CD4-positive, alpha-beta T cell treated with Interferon alpha-2 for 1 hour (primary cell): ENCODE measurements at regions not wholly inside any gene's neighbourhood (a gene's known extent, or its start where the extent isn't known, plus 50 kb on each side); places are given as distances from the start of the nearest gene placed in this dataset.

Experiments used
- DNase-seq, 2 donors: peaks; one replicate each; pipeline ENCODE4 v3.0.0-alpha.2; 2020 to 2022

- DNase-seq, result no peak
Measured at GRCh38 chr2:173649527-173650219, 295.0 kb downstream of the CDCA7 start.

- no peak for DNase-seq
Measured at GRCh38 chr2:173651891-173652290, 297.2 kb downstream of the CDCA7 start.

- DNase-seq, result no peak
Measured at GRCh38 chr2:173652311-173652710, 297.6 kb downstream of the CDCA7 start.

GRCh38 chr2:173652767-173653431 is 298.2 kb downstream of the CDCA7 start:
- no peak for DNase-seq

- no peak for DNase-seq
Measured at GRCh38 chr2:173653432-173653805, 298.7 kb downstream of the CDCA7 start.

GRCh38 chr2:173654161-173654895 is 299.7 kb downstream of the CDCA7 start:
- DNase-seq, result no peak

- DNase-seq, result no peak
Measured at GRCh38 chr2:173654896-173655265, 300.2 kb downstream of the CDCA7 start.

- DNase-seq, result no peak
Measured at GRCh38 chr2:173656086-173656485, 301.4 kb downstream of the CDCA7 start.

- no peak for DNase-seq
Measured at GRCh38 chr2:173657996-173658717, 303.5 kb downstream of the CDCA7 start.

GRCh38 chr2:173658946-173659371 is 304.3 kb downstream of the CDCA7 start:
- no peak for DNase-seq

GRCh38 chr2:173659509-173659908 is 304.8 kb downstream of the CDCA7 start:
- DNase-seq, result no peak

GRCh38 chr2:173661586-173661985 is 303.6 kb downstream of the SP3 start:
- no peak for DNase-seq

DNA sequence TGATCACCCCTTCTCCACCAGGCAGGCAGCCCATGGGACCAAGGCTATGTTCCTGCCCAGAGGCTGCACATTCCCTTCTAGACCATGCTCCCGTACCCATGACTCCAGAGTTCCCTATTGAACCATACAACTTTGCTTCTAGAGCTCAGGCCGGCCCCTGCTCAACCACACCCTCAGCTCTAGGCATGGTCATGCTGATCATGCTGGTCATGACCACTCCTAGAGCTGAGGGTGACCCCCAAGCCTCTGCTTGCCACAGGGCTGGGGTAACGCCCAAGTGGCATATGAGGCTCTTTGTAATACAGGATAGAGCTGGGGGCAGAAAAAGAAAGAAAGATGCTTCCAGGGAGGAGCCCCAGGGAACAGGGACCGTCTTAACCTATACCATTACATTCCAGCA is 301.8 kb downstream of the SP3 start:
- DNase-seq, result no peak

- no peak for DNase-seq
Measured at GRCh38 chr2:173663835-173664512, 301.2 kb downstream of the SP3 start.

DNA sequence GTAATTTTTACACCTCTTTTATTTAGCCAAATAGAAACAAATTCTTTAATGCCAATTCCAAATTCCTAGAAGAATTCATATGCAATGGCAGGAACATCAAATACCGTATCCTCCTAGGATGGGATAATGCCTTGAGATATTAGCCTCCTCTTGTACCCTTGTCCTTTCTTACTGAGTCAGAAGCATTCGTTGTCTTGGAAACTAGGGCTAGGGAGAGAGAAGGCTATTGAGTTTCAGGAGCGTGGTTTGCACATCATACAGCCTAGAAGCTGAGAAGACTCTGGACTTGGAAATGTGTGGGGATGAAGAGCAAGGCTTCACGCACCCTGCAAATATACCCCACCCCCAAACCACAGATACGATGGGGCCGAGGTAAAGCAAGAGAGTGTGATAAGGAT is 300.7 kb downstream of the SP3 start:
- no peak for DNase-seq

DNA sequence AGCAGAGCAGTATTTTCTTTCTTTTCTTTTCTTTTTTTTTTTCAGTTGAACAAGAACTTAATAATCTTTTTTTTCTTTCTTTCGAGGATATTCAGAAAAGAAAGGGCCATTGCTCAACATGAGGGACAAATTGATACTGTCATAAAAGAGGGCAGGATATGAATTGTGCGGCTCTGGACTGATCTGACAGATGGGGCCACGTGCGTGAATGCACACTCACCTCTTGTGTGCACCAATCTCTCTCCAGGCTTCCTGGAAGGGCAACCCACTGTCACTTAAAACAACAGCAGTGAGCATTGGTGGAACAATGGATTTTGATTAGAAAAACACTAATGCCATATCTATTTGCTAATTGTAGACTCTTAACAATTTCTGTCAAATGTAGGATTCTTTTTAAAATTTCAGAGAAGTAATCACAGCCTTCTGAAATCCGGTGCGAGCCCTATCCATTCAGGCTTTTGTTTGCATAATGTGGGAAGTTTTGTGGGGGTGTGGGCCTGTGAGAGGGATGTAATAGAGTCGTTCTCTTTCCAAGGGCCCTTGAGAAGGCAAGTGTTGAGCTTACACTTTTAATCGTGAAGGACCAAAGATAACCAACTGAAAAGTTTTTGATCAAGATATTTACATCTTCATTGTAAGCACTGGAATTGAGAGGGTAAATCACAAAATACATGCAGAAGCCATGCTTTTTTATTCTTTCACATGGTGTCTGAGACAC is 298.8 kb downstream of the SP3 start:
- DNase-seq, result no peak

GRCh38 chr2:173667014-173667413 is 298.2 kb downstream of the SP3 start:
- DNase-seq, result no peak

DNA sequence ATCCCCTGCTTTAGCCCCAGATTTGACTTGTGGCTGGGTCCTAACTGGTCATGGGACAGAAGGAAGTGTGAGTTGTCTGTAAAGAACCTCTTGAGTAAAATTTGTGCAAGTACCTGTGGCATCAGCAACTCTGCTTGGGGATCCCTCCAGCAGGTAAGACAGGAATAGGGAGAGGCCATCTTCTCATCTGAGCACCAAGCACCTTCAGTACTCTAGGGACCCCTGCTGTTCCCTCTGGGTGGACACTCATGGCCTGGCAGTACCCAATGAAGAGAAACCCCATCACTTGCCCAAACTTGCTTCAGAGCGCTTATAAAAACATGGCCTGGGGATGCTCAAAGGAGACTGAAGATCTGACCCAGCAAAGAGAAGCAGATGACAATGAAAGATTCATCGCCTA is 297.8 kb downstream of the SP3 start:
- no peak for DNase-seq

DNA sequence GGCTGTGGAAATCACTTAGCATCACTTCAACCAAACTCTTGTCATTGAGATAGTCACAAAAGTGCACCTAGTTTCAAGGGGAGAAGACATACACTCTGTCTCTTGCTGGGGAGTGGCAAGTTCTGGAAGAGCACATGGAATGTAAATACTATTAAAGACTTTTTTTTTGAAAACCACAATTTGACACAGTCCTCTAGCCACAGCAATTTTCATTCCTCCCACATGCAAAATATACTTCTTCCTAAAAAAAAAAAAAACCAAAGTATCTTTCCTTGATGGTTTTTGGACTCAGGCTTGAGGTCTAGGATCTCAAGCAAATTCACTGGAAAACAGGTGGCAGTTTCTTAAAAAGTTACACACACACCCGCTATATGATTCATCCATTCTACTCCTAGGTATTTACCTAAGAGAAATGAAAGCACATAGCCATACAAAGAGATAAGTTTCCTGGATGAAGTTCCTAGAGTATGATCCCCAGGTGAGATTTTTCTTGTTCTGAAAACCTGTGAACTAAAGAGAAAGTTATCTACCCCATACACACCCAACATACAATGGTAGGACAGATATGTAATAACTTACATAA is 295.8 kb downstream of the SP3 start:
- DNase-seq, result no peak

DNA sequence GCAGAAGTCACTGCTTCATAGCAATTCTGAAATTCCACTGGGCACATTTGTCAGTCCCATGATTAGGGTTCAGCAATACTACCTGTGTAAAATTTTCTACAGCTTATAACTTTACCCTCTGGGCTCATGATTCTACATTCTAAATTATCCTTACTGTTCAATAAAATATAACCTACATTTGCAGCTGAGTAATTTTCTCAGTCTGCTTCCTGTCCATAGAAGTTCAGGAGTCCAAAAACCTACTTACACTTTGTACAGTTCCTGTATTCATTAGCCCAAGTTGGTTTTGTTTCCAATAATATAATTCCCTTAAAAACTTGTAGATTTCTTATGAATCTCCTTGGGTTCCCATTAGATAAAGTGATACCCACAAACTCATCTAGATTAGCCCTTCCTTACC is 295.3 kb downstream of the SP3 start:
- DNase-seq, result no peak

DNA sequence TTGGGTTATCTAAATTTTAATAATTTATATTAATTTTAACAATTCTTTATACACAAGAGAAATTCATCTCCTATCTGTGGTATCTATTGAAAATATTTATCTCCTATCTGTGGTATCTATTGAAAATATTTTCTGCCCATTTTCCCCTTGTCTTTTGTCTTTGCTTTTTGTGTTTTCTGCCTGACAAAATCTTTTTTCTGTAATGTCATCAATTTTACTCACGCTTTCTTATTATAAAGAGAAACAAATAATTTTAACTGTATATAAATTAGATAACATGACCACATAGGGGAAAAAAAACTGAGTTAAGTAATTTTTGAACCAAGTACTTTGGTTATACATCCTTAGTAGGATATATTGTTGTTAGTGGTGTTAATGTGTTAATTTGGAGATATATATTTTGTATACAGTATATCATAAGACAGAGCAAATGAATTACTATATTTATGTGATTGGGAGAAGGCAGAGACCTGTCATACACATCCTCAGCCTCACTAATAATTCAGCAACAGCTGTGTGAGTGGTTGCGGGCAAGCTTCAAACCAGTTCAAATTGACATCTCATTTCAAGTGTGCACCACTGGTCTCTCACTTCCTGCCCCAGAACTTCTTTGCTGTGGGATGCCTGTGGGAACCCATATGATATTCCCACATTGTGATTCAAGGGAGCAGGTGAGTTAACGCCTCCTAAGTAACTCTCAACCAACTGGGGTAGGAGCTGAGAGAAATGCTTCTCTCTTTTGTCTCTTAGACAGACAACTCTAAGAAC is 292.4 kb downstream of the SP3 start:
- no peak for DNase-seq
